PC-9 (cell line): ENCODE measurements at regions not wholly inside any gene's neighbourhood (a gene's known extent, or its start where the extent isn't known, plus 50 kb on each side); places are given as distances from the start of the nearest gene placed in this dataset.

Source experiments
- EZH2 ChIP-seq: fragments of 200-600 bp; sonication (generic); IDR thresholded peaks from 2 replicates; pipeline ENCODE4 v1.8.0; 2017; ENCODE audit warnings: antibody characterized with exemption, low read depth
- TF ChIP-seq, protein P1 (sequence below): fragments of 200-600 bp; sonication (generic); conservative IDR thresholded peaks from 2 replicates; pipeline ENCODE4 v1.6.1; 2017; ENCODE audit warnings: mixed run types, antibody characterized with exemption, mild to moderate bottlenecking, moderate library complexity

DNA sequence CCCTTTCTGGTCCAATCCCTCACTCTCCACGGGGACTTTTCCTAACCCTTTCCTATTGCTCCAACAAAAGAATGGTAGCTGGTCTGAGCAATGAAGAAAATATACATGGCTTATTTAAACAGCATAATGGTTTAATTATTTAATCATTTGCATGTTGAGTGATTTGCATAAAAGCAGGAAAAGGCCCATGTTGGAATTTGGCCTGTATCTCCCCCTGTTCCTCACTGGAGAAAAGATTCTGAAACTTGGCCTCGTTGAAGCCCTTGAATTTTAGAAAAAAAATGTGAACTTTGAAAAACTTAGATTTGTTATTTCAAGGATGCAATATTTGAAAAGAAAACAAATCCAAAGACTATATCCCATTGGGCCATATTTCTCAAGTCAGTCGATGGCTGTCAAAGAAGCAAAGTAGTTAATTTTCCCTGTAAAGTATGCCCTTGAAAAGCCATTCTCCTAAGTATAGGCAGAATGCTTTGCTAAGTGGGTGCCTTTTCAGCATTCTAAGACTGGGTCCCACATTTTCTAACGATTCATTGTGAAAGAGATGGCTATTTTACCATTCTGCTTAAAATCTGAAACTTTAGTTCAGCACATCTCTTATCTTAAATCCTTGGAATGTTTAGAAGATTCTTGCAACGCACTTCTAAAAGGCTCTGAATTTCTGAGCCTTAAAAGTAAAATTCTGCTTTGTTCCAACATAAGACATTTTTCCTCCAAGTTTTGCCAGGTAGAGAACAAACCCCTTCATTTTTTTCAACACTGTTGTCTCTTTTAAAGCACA, 428.8 kb downstream of the ARHGEF28 start:
- TF ChIP-seq, protein P1, sequence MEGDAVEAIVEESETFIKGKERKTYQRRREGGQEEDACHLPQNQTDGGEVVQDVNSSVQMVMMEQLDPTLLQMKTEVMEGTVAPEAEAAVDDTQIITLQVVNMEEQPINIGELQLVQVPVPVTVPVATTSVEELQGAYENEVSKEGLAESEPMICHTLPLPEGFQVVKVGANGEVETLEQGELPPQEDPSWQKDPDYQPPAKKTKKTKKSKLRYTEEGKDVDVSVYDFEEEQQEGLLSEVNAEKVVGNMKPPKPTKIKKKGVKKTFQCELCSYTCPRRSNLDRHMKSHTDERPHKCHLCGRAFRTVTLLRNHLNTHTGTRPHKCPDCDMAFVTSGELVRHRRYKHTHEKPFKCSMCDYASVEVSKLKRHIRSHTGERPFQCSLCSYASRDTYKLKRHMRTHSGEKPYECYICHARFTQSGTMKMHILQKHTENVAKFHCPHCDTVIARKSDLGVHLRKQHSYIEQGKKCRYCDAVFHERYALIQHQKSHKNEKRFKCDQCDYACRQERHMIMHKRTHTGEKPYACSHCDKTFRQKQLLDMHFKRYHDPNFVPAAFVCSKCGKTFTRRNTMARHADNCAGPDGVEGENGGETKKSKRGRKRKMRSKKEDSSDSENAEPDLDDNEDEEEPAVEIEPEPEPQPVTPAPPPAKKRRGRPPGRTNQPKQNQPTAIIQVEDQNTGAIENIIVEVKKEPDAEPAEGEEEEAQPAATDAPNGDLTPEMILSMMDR = no peak
- TF ChIP-seq EZH2 = no peak
